AG09319 (cell line): ENCODE measurements at regions not wholly inside any gene's neighbourhood (a gene's known extent, or its start where the extent isn't known, plus 50 kb on each side); places are given as distances from the start of the nearest gene placed in this dataset.

Source experiments
- DNase-seq: peaks from one replicate; pipeline ENCODE4 v3.0.0-alpha.2; 2010; ENCODE audit warnings: low read depth; ENCODE audit errors: extremely low read depth
- CTCF ChIP-seq: IDR thresholded peaks from 2 replicates; pipeline ENCODE4 v1.5.1; 2011; ENCODE audit warnings: low read depth, mild to moderate bottlenecking, inconsistent platforms, low read length, moderate library complexity

- DNase-seq = no peak
- no peak for TF ChIP-seq CTCF
These were observed 1201.0 kb upstream of the SORCS1 start for GRCh38 chr10:108365541-108365940.

- DNase-seq = no peak
- TF ChIP-seq CTCF = no peak
These were observed 1199.1 kb upstream of the SORCS1 start for GRCh38 chr10:108363576-108363975.

GRCh38 chr10:108362961-108363360 is 1198.5 kb upstream of the SORCS1 start:
- TF ChIP-seq CTCF = no peak

GRCh38 chr10:108362296-108362695 is 1197.8 kb upstream of the SORCS1 start:
- DNase-seq = no peak
- no peak for TF ChIP-seq CTCF

More at GRCh38 chr10:108362961-108363360, 1198.5 kb upstream of the SORCS1 start:
- no peak for DNase-seq

GRCh38 chr10:108360187-108360586 is 1195.7 kb upstream of the SORCS1 start:
- TF ChIP-seq CTCF = no peak

GRCh38 chr10:108358912-108359311 is 1194.4 kb upstream of the SORCS1 start:
- peak; percentile 30 for TF ChIP-seq CTCF
- peak; percentile 67 for DNase-seq

More at GRCh38 chr10:108360187-108360586, 1195.7 kb upstream of the SORCS1 start:
- DNase-seq = no peak

- no peak for DNase-seq
- TF ChIP-seq CTCF = no peak
These were observed 1188.3 kb upstream of the SORCS1 start for GRCh38 chr10:108352771-108353170.
